ENCODE measurements at regions not wholly inside any gene's neighbourhood (a gene's known extent, or its start where the extent isn't known, plus 50 kb on each side); places are given as distances from the start of the nearest gene placed in this dataset.

GRCh38 chr22:45093609-45094008 lies 70.1 kb upstream of the NUP50 start:
- no peak for TF ChIP-seq CTCF (IDR thresholded peaks at IDR 0.05; ENCODE audit: low read depth, low read length, missing control alignments)
- no peak overlapping the region for H3K4me3 ChIP-seq (replicated peaks; ENCODE audit: low read depth, low read length)
- DNase-seq (ENCODE audit: extremely low read depth, low read depth) = no peak

- no peak overlapping the region for H3K4me3 ChIP-seq (replicated peaks; ENCODE audit: low read depth, low read length)
Observed at GRCh38 chr22:45094081-45094720, 69.5 kb upstream of the NUP50 start.

GRCh38 chr22:45094825-45095224 lies 68.9 kb upstream of the NUP50 start:
- DNase-seq (ENCODE audit: extremely low read depth, low read depth) = no peak
- TF ChIP-seq CTCF (IDR thresholded peaks at IDR 0.05; ENCODE audit: low read depth, low read length, missing control alignments) = no peak
- H3K4me3 ChIP-seq (replicated peaks; ENCODE audit: low read depth, low read length) = no peak overlapping the region

More at GRCh38 chr22:45094081-45094720, 69.5 kb upstream of the NUP50 start:
- no peak for DNase-seq (ENCODE audit: extremely low read depth, low read depth)
- no peak for TF ChIP-seq CTCF (IDR thresholded peaks at IDR 0.05; ENCODE audit: low read depth, low read length, missing control alignments)

GRCh38 chr22:45096256-45096907 lies 67.3 kb upstream of the NUP50 start:
- no peak overlapping the region for H3K4me3 ChIP-seq (replicated peaks; ENCODE audit: low read depth, low read length)
- peak; percentile 96 for TF ChIP-seq CTCF (IDR thresholded peaks at IDR 0.05; ENCODE audit: low read depth, low read length, missing control alignments)
- peak; percentile 46 for DNase-seq (ENCODE audit: extremely low read depth, low read depth)

GRCh38 chr22:45097061-45097460 lies 66.7 kb upstream of the NUP50 start:
- no peak for DNase-seq (ENCODE audit: extremely low read depth, low read depth)
- no peak for TF ChIP-seq CTCF (IDR thresholded peaks at IDR 0.05; ENCODE audit: low read depth, low read length, missing control alignments)
- no peak overlapping the region for H3K4me3 ChIP-seq (replicated peaks; ENCODE audit: low read depth, low read length)

GRCh38 chr22:45098056-45098455 lies 65.7 kb upstream of the NUP50 start:
- DNase-seq (ENCODE audit: extremely low read depth, low read depth) = no peak
- no peak overlapping the region for H3K4me3 ChIP-seq (replicated peaks; ENCODE audit: low read depth, low read length)
- TF ChIP-seq CTCF (IDR thresholded peaks at IDR 0.05; ENCODE audit: low read depth, low read length, missing control alignments) = no peak

Measured in HFF-Myc (cell line).